ENCODE measurements at regions not wholly inside any gene's neighbourhood (a gene's known extent, or its start where the extent isn't known, plus 50 kb on each side); places are given as distances from the start of the nearest gene placed in this dataset.
A peak's percentile ranks its signal among the peaks of the same experiment; 100 is the strongest.

GRCh38 chr12:105611340-105611739 is 280.8 kb downstream of the C12orf75 start:
- TF ChIP-seq NFRKB (IDR thresholded peaks at IDR 0.05) (no peak), TARDBP (IDR thresholded peaks at IDR 0.05) (no peak), PKNOX1 (IDR thresholded peaks at IDR 0.05) (no peak), BHLHE40 (IDR thresholded peaks at IDR 0.05; ENCODE audit: borderline replicate concordance) (no peak), SUZ12 (IDR thresholded peaks at IDR 0.05) (no peak), CTBP1 (IDR thresholded peaks at IDR 0.05; ENCODE audit: borderline replicate concordance) (no peak), L3MBTL2 (conservative IDR thresholded peaks at IDR 0.05) (no peak), SP1 (IDR thresholded peaks at IDR 0.05) (no peak), HDGF (IDR thresholded peaks at IDR 0.05; ENCODE audit: borderline replicate concordance) (no peak), ZNF384 (IDR thresholded peaks at IDR 0.05) (no peak), FOXA1 (IDR thresholded peaks at IDR 0.05) (no peak), LEF1 (IDR thresholded peaks at IDR 0.05; ENCODE audit: borderline replicate concordance) (no peak), FOXM1 (IDR thresholded peaks at IDR 0.05; ENCODE audit: borderline replicate concordance) (no peak), ARNT (IDR thresholded peaks at IDR 0.05) (no peak), ELF4 (IDR thresholded peaks at IDR 0.05) (no peak), FOXK2 (IDR thresholded peaks at IDR 0.05) (no peak)
- ChIA-PET CTCF (no interaction called here), POLR2A (no interaction called here)
- DNase-seq (ENCODE audit: extremely low spot score): no peak

GRCh38 chr12:105613269-105613668 is 282.8 kb downstream of the C12orf75 start:
- TF ChIP-seq LEF1 (IDR thresholded peaks at IDR 0.05; ENCODE audit: borderline replicate concordance): no peak
- no peak for TF ChIP-seq SP1 (IDR thresholded peaks at IDR 0.05)
- TF ChIP-seq ZNF384 (IDR thresholded peaks at IDR 0.05): no peak
- no peak for TF ChIP-seq ELF4 (IDR thresholded peaks at IDR 0.05)
- TF ChIP-seq FOXM1 (IDR thresholded peaks at IDR 0.05; ENCODE audit: borderline replicate concordance): no peak
- no peak for TF ChIP-seq HDGF (IDR thresholded peaks at IDR 0.05; ENCODE audit: borderline replicate concordance)
- no peak for TF ChIP-seq FOXA1 (IDR thresholded peaks at IDR 0.05)
- no peak for TF ChIP-seq FOXK2 (IDR thresholded peaks at IDR 0.05)
- DNase-seq (ENCODE audit: extremely low spot score): no peak
- CTCF ChIA-PET: no interaction called here
- POLR2A ChIA-PET: no interaction called here

- no peak for DNase-seq (ENCODE audit: extremely low spot score)
- POLR2A ChIA-PET: no interaction called here
- CTCF ChIA-PET: no interaction called here
- TF ChIP-seq SUZ12 (IDR thresholded peaks at IDR 0.05): no peak
Measured at GRCh38 chr12:105613887-105614286, 283.4 kb downstream of the C12orf75 start.

- ChIA-PET CTCF (interaction anchor here (1.7 kb wide), 1 partner anchor 24 kb away, joined by 3 read pairs; no protein-coding TSS in a partner anchor), POLR2A (no interaction called here)
- no peak for TF ChIP-seq ZNF384 (IDR thresholded peaks at IDR 0.05)
- peak; percentile 73 for TF ChIP-seq PKNOX1 (IDR thresholded peaks at IDR 0.05)
- no peak for DNase-seq (ENCODE audit: extremely low spot score)
Measured at GRCh38 chr12:105616971-105617540, 286.6 kb downstream of the C12orf75 start.

- CTCF ChIA-PET: no interaction called here
- DNase-seq (ENCODE audit: extremely low spot score): no peak
- POLR2A ChIA-PET: no interaction called here
- TF ChIP-seq NFRKB (IDR thresholded peaks at IDR 0.05): no peak
- TF ChIP-seq BHLHE40 (IDR thresholded peaks at IDR 0.05; ENCODE audit: borderline replicate concordance): no peak
- TF ChIP-seq LEF1 (IDR thresholded peaks at IDR 0.05; ENCODE audit: borderline replicate concordance): no peak
- TF ChIP-seq ARNT (IDR thresholded peaks at IDR 0.05): no peak
- no peak for TF ChIP-seq L3MBTL2 (conservative IDR thresholded peaks at IDR 0.05)
- TF ChIP-seq HDGF (IDR thresholded peaks at IDR 0.05; ENCODE audit: borderline replicate concordance): no peak
- no peak for TF ChIP-seq FOXM1 (IDR thresholded peaks at IDR 0.05; ENCODE audit: borderline replicate concordance)
- TF ChIP-seq FOXK2 (IDR thresholded peaks at IDR 0.05): no peak
- TF ChIP-seq PKNOX1 (IDR thresholded peaks at IDR 0.05): no peak
- TF ChIP-seq ELF4 (IDR thresholded peaks at IDR 0.05): no peak
- TF ChIP-seq FOXA1 (IDR thresholded peaks at IDR 0.05): no peak
- no peak for TF ChIP-seq ZNF384 (IDR thresholded peaks at IDR 0.05)
- no peak for TF ChIP-seq SP1 (IDR thresholded peaks at IDR 0.05)
- TF ChIP-seq SUZ12 (IDR thresholded peaks at IDR 0.05): no peak
- TF ChIP-seq TARDBP (IDR thresholded peaks at IDR 0.05): no peak
- no peak for TF ChIP-seq CTBP1 (IDR thresholded peaks at IDR 0.05; ENCODE audit: borderline replicate concordance)
Measured at GRCh38 chr12:105622220-105622619, 291.7 kb downstream of the C12orf75 start.

GRCh38 chr12:105622846-105623736 is 292.6 kb downstream of the C12orf75 start:
- CTCF ChIA-PET: no interaction called here
- POLR2A ChIA-PET: no interaction called here
- TF ChIP-seq ARNT (IDR thresholded peaks at IDR 0.05): no peak
- TF ChIP-seq ELF4 (IDR thresholded peaks at IDR 0.05): no peak
- peak; percentile 33; the same call in 1 of the 2 replicates for TF ChIP-seq PKNOX1 (IDR thresholded peaks at IDR 0.05)
- DNase-seq (ENCODE audit: extremely low spot score): no peak
